KMS-11 (cell line): ENCODE measurements at regions not wholly inside any gene's neighbourhood (a gene's known extent, or its start where the extent isn't known, plus 50 kb on each side); places are given as distances from the start of the nearest gene placed in this dataset.

ENCODE experiments used
- H2AFZ ChIP-seq: fragments of 200-600 bp; sonication (generic); 2 replicates; pipeline ENCODE4 v1.6.1; 2016; ENCODE audit warnings: antibody characterized with exemption, mixed run types, low read depth
- H3K27ac ChIP-seq: fragments of 200-600 bp; sonication (generic); 2 replicates; pipeline ENCODE4 v1.6.1; 2016; ENCODE audit warnings: mild to moderate bottlenecking, mixed run types
- H3K27me3 ChIP-seq: fragments of 200-600 bp; sonication (generic); 2 replicates; pipeline ENCODE4 v1.6.1; 2017; ENCODE audit warnings: mild to moderate bottlenecking, low read depth, mixed run types, moderate library complexity; ENCODE audit not compliant: insufficient read depth
- H3K36me3 ChIP-seq: fragments of 200-600 bp; sonication (generic); 2 replicates; pipeline ENCODE4 v1.6.1; 2017; ENCODE audit warnings: mild to moderate bottlenecking, mixed run types; ENCODE audit not compliant: insufficient read depth
- H3K4me1 ChIP-seq: fragments of 200-600 bp; sonication (generic); 2 replicates; pipeline ENCODE4 v1.6.1; 2016; ENCODE audit warnings: mild to moderate bottlenecking, low read depth, mixed run types; ENCODE audit not compliant: poor library complexity, severe bottlenecking
- H3K4me2 ChIP-seq: fragments of 200-600 bp; sonication (generic); 2 replicates; pipeline ENCODE4 v1.7.0; 2016; ENCODE audit warnings: mild to moderate bottlenecking, mixed run types
- H3K4me3 ChIP-seq: fragments of 200-600 bp; sonication (generic); IDR thresholded peaks from 2 replicates; pipeline ENCODE4 v1.6.1; 2017; ENCODE audit warnings: low read depth, low read length, mixed read lengths; ENCODE audit not compliant: insufficient read depth
- H3K79me2 ChIP-seq: fragments of 200-600 bp; sonication (generic); 2 replicates; pipeline ENCODE4 v1.6.1; 2016; ENCODE audit warnings: low read depth, mixed run types; ENCODE audit not compliant: insufficient read depth
- H3K9ac ChIP-seq: fragments of 200-600 bp; sonication (generic); 2 replicates; pipeline ENCODE4 v1.6.1; 2016; ENCODE audit warnings: mild to moderate bottlenecking, mixed run types
- H4K20me1 ChIP-seq: fragments of 200-600 bp; sonication (generic); 2 replicates; pipeline ENCODE4 v1.6.1; 2016; ENCODE audit warnings: mild to moderate bottlenecking, mixed run types; ENCODE audit not compliant: insufficient read depth
- CTCF ChIP-seq: fragments of 200-600 bp; sonication (generic); conservative IDR thresholded peaks from 2 replicates; pipeline ENCODE4 v1.6.1; 2017; ENCODE audit warnings: low read depth, mild to moderate bottlenecking, antibody characterized with exemption, low read length, moderate library complexity, mixed read lengths

- Histone ChIP-seq H3K4me3 (no peak overlapping the region), H3K9ac (no peak overlapping the region), H3K27me3 (no peaks in the 10 kb centered on the region), H3K4me2 (no peak overlapping the region), H3K36me3 (no peaks in the 10 kb centered on the region), H3K27ac (no peak overlapping the region), H4K20me1 (no peaks in the 10 kb centered on the region), H2AFZ (no peak overlapping the region), H3K79me2 (no peaks in the 10 kb centered on the region), H3K4me1 (no peaks in the 10 kb centered on the region)
- no peak for TF ChIP-seq CTCF
Observed at GRCh38 chr1:38685388-38685787, 174.2 kb downstream of the RRAGC start.

GRCh38 chr1:38680801-38681510 lies 178.6 kb downstream of the RRAGC start:
- H3K4me2 ChIP-seq = no peak overlapping the region
- no peaks in the 10 kb centered on the region for H3K4me1 ChIP-seq
- H3K79me2 ChIP-seq = no peaks in the 10 kb centered on the region
- no peaks in the 10 kb centered on the region for H3K36me3 ChIP-seq
- no peak overlapping the region for H3K4me3 ChIP-seq
- H3K9ac ChIP-seq = no peak overlapping the region
- H4K20me1 ChIP-seq = no peaks in the 10 kb centered on the region
- no peaks in the 10 kb centered on the region for H3K27me3 ChIP-seq
- no peak for TF ChIP-seq CTCF
- no peak overlapping the region for H3K27ac ChIP-seq
- no peak overlapping the region for H2AFZ ChIP-seq

- H3K27ac ChIP-seq = no peak overlapping the region
- no peak overlapping the region for H3K9ac ChIP-seq
- no peaks in the 10 kb centered on the region for H3K4me1 ChIP-seq
- no peak overlapping the region for H3K4me2 ChIP-seq
- no peak overlapping the region for H2AFZ ChIP-seq
- H3K79me2 ChIP-seq = no peaks in the 10 kb centered on the region
- no peaks in the 10 kb centered on the region for H3K36me3 ChIP-seq
- no peaks in the 10 kb centered on the region for H3K27me3 ChIP-seq
- H3K4me3 ChIP-seq = no peak overlapping the region
- no peaks in the 10 kb centered on the region for H4K20me1 ChIP-seq
- TF ChIP-seq CTCF = no peak
Observed at GRCh38 chr1:38677756-38678155, 181.8 kb downstream of the RRAGC start.

GRCh38 chr1:38677311-38677710 lies 182.3 kb downstream of the RRAGC start:
- Histone ChIP-seq H2AFZ (no peak overlapping the region), H3K27ac (no peak overlapping the region), H3K79me2 (no peaks in the 10 kb centered on the region), H3K4me1 (no peaks in the 10 kb centered on the region), H4K20me1 (no peaks in the 10 kb centered on the region), H3K9ac (no peak overlapping the region), H3K36me3 (no peaks in the 10 kb centered on the region), H3K27me3 (no peaks in the 10 kb centered on the region), H3K4me2 (no peak overlapping the region), H3K4me3 (no peak overlapping the region)
- no peak for TF ChIP-seq CTCF
